ENCODE measurements at regions not wholly inside any gene's neighbourhood (a gene's known extent, or its start where the extent isn't known, plus 50 kb on each side); places are given as distances from the start of the nearest gene placed in this dataset.

DNA sequence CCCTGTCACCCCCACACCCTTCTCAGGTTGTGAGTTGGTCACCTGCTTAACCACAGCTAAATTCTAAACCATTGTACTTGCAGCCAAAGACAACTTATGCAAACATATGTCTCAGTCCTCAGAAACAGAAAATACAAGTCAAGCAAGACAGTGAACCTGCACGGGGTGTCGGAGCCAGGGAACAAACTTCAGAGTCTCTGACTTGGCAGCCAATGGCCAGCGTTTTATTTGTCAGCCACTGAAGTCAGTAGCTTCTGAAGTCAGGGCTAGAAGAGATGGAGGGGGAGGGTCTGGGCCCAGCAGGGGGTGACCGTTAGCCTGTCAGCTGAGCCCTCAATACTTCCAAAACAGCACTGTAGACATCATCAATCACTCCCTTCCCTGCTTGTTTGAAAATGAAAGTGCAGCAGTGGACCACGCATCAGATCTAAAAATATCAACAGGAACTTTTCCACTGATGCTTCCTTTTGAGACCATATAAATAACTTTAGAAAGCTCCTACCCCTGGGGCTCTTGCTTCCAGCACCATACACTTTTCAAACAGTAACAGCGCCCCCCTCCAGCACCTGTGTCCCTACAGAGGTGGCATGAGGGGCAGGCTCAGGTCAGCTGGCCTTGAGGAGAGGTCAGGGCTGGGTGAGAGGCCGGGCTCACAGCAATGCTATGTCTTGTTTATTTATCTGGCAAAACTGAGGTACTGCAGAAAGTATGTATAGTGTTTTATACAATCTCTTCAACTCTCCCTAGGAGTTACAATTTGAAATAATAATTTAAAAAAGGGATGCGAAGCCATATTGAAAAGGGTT, 142.5 kb downstream of the ACER2 start:
- no peak for DNase-seq
- H4K20me1 ChIP-seq (ENCODE audit: insufficient read depth): no peaks in the 10 kb centered on the region
- H2AFZ ChIP-seq: no peak overlapping the region
- H3K27me3 ChIP-seq (ENCODE audit: insufficient read depth, low read depth): no peaks in the 10 kb centered on the region
- peak overlapping the region; percentile 36 for H3K4me2 ChIP-seq
- BruUV-seq (replicated peaks): no TSS peak
- H3K4me1 ChIP-seq (replicated peaks; ENCODE audit: insufficient read depth): no peaks in the 10 kb centered on the region
- H3K27ac ChIP-seq: no peak overlapping the region
- intact Hi-C loops (cut with micrococcal nuclease; ENCODE audit: unreplicated experiment): no loop called here
- no peaks in the 10 kb centered on the region for H3K9me3 ChIP-seq (ENCODE audit: insufficient read depth, low read depth)
- no peaks in the 10 kb centered on the region for H3K9me2 ChIP-seq (ENCODE audit: insufficient read depth)
- CTCF ChIA-PET: no interaction called here
- no peaks in the 10 kb centered on the region for H3K36me3 ChIP-seq (ENCODE audit: low read depth)
- H3F3A ChIP-seq (ENCODE audit: insufficient read depth, low read depth): no peaks in the 10 kb centered on the region
- peak overlapping the region; percentile 20; the same call in 1 of the 2 replicates for H3K4me3 ChIP-seq
- TF ChIP-seq, protein P1, sequence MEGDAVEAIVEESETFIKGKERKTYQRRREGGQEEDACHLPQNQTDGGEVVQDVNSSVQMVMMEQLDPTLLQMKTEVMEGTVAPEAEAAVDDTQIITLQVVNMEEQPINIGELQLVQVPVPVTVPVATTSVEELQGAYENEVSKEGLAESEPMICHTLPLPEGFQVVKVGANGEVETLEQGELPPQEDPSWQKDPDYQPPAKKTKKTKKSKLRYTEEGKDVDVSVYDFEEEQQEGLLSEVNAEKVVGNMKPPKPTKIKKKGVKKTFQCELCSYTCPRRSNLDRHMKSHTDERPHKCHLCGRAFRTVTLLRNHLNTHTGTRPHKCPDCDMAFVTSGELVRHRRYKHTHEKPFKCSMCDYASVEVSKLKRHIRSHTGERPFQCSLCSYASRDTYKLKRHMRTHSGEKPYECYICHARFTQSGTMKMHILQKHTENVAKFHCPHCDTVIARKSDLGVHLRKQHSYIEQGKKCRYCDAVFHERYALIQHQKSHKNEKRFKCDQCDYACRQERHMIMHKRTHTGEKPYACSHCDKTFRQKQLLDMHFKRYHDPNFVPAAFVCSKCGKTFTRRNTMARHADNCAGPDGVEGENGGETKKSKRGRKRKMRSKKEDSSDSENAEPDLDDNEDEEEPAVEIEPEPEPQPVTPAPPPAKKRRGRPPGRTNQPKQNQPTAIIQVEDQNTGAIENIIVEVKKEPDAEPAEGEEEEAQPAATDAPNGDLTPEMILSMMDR (conservative IDR thresholded peaks at IDR 0.05): no peak
- TF ChIP-seq EZH2 (IDR thresholded peaks at IDR 0.05; ENCODE audit: low read depth): no peak
- H3K79me2 ChIP-seq (ENCODE audit: low read depth): no peaks in the 10 kb centered on the region
- POLR2A ChIA-PET (ENCODE audit: unreplicated experiment): no interaction called here

DNA sequence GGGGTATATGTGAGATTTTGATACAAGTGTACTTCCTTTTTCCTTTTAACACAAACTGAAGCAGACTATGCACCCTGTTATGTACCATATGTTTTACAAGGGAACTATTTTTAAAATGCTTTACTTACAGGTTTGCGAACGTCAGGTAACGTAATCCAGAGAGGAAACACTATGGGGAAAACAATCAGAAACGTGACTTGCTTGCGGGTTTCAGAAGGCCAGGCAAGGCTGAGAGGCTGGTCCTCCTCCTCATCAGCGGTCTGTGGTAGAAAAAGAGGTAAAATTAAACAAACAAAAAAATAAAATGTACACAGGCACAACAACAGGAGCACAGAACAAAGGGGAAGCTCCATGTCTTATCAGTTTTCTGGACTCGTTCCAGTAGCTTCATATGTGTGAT, 141.2 kb downstream of the ACER2 start:
- TF ChIP-seq, protein P1 (conservative IDR thresholded peaks at IDR 0.05): no peak

DNA sequence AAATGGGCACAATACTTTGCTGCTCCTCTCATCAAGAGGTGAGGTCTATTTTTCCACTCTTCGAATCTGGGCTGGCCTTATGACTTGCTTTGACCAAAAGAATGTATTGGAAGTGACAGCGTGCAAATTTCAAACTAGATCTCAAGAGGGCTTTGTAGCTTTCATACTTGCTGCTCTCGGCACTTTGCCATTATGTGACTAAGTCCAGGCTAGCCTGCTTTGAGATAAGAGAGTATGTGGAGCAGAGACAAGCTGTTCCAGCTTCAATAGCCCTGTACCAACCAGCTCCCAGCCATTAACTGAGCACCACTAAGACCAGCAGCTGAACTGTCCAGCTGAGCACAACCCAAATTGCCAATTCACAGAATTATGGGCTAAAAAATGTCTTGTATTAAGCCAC, 124.6 kb downstream of the ACER2 start:
- ChIA-PET POLR2A (ENCODE audit: unreplicated experiment) (no interaction called here), CTCF (no interaction called here)
- BruUV-seq (replicated peaks): no TSS peak
- H2AFZ ChIP-seq: no peak overlapping the region
- no peaks in the 10 kb centered on the region for H3K36me3 ChIP-seq (ENCODE audit: low read depth)
- no peak overlapping the region for H3K4me2 ChIP-seq
- no peaks in the 10 kb centered on the region for H4K20me1 ChIP-seq (ENCODE audit: insufficient read depth)
- no peaks in the 10 kb centered on the region for H3K9me3 ChIP-seq (ENCODE audit: insufficient read depth, low read depth)
- no peaks in the 10 kb centered on the region for H3K27me3 ChIP-seq (ENCODE audit: insufficient read depth, low read depth)
- intact Hi-C loops (cut with micrococcal nuclease; ENCODE audit: unreplicated experiment): no loop called here
- TF ChIP-seq EZH2 (IDR thresholded peaks at IDR 0.05; ENCODE audit: low read depth): no peak
- TF ChIP-seq, protein P1 (conservative IDR thresholded peaks at IDR 0.05): no peak
- no peak for DNase-seq
- no peak overlapping the region for H3K27ac ChIP-seq
- no peaks in the 10 kb centered on the region for H3K4me1 ChIP-seq (replicated peaks; ENCODE audit: insufficient read depth)
- no peaks in the 10 kb centered on the region for H3K9me2 ChIP-seq (ENCODE audit: insufficient read depth)
- H3K4me3 ChIP-seq: no peak overlapping the region
- no peaks in the 10 kb centered on the region for H3K79me2 ChIP-seq (ENCODE audit: low read depth)
- H3F3A ChIP-seq (ENCODE audit: insufficient read depth, low read depth): no peaks in the 10 kb centered on the region

More for the DNA sequence above, 141.2 kb downstream of the ACER2 start:
- Histone ChIP-seq H3K4me1 (replicated peaks; ENCODE audit: insufficient read depth) (no peaks in the 10 kb centered on the region), H3K79me2 (ENCODE audit: low read depth) (no peaks in the 10 kb centered on the region), H4K20me1 (ENCODE audit: insufficient read depth) (no peaks in the 10 kb centered on the region), H2AFZ (no peak overlapping the region), H3K27me3 (ENCODE audit: insufficient read depth, low read depth) (no peaks in the 10 kb centered on the region), H3K36me3 (ENCODE audit: low read depth) (no peaks in the 10 kb centered on the region), H3K4me2 (no peak overlapping the region), H3K9me3 (ENCODE audit: insufficient read depth, low read depth) (no peaks in the 10 kb centered on the region), H3K9me2 (ENCODE audit: insufficient read depth) (no peaks in the 10 kb centered on the region), H3K27ac (no peak overlapping the region), H3F3A (ENCODE audit: insufficient read depth, low read depth) (no peaks in the 10 kb centered on the region), H3K4me3 (no peak overlapping the region)
- BruUV-seq (replicated peaks): no TSS peak
- intact Hi-C loops (cut with micrococcal nuclease; ENCODE audit: unreplicated experiment): no loop called here
- ChIA-PET CTCF (no interaction called here), POLR2A (ENCODE audit: unreplicated experiment) (no interaction called here)
- no peak for DNase-seq

Data from PC-9 (cell line).